Peyer's patch (tissue), 4 donors: ENCODE measurements at regions not wholly inside any gene's neighbourhood (a gene's known extent, or its start where the extent isn't known, plus 50 kb on each side); places are given as distances from the start of the nearest gene placed in this dataset.

Experiments
- CTCF ChIP-seq, 6 experiments: fragments of 450-650 bp in 4 of 6; fragments of 200-600 bp in 2 of 6; sonication (generic) in 1 of 6; IDR thresholded peaks; one replicate each; pipeline ENCODE4 v1.5.1; 2017 to 2019; ENCODE audit warnings: antibody characterized with exemption in 6 of 6, mild to moderate bottlenecking in 3 of 6, moderate library complexity in 1 of 6
- POLR2A ChIP-seq, 2 donors: fragments of 450-650 bp; IDR thresholded peaks; one replicate each; pipeline ENCODE4 v1.5.1; 2017; ENCODE audit warnings: antibody characterized with exemption in 2 of 2, mild to moderate bottlenecking in 2 of 2, moderate library complexity in 2 of 2

GRCh38 chr6:4220558-4220957, 85.2 kb upstream of the ECI2 start:
- TF ChIP-seq CTCF (IDR thresholded peaks at IDR 0.05) (no peak), POLR2A (IDR thresholded peaks at IDR 0.05) (no peak)
